KG1 (cell line): ENCODE measurements at regions not wholly inside any gene's neighbourhood (a gene's known extent, or its start where the extent isn't known, plus 50 kb on each side); places are given as distances from the start of the nearest gene placed in this dataset.

Source experiments
- DNase-seq: peaks from one replicate; lab custom pipeline; 2025; lab: John Stamatoyannopoulos, UW

DNA sequence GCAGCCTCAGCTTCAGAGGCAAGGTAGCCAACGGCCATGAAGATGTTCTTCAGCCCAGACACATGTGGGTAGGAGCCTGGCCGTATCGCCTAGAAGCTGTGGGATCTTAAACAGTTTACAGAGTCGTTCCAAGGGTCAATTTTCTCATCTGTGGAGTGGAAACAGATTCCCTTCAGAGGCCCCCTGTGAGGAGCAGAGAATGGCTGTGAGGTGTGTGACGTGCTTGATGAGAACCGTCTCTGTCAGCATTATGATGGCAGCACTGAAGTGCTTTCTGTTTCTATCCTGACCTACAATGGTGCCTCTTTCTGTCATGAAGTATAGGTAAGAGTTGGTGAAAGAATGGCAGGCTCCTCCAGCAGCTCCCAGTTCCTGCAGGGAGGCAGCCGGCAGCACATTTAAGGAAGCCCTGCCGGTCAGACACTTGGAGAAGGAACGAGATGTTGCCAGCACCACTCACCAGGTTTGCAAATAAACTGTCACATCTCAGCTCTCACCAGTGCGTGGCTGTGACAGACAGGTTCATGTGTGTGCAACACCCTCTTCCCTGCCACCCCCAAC is 277.3 kb downstream of the FOXO1 start:
- DNase-seq = no peak

DNA sequence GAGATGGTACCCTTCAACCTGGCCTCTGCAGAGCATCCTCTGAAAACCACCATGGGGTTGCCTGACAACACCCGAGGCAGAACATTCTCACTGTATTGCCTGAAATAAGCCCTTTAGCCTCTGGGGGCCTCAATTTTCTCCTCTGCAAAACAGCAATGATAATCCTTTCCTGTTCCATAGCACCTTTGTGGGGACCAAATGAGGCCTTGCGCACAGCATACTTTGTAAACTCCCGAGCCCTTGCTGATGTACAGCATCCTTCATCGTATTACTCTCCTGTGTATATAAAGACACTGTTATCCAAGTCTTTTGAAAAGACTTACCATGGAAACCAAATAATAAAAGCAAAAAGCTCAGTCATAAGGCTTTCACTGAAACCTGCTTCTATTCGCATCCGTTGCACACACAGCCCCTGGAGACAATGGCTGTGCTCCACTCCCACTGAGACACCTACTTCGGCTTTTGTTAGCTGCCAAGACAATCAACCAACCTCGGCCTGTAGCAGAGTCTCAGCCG is 276.0 kb downstream of the FOXO1 start:
- no peak for DNase-seq

DNA sequence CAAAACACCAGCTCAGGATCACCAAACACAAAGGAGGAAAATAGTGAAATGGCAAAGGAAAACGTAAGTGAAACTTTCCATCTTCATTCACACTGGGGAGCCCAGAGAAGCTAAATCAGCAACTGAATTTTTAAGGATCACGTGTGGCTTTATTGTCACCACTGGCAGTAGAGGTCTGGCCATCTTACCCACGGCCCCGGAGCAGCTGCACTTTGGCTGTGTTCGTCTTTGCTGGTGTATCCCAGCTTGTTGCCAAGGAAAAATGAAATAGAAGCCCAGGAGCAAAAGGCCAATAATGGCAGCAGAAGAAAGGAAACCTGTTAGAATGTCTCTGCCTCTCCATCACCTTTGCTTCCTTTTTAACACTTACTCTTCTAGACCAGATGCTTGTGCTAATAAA is 274.7 kb downstream of the FOXO1 start:
- DNase-seq = no peak

DNA sequence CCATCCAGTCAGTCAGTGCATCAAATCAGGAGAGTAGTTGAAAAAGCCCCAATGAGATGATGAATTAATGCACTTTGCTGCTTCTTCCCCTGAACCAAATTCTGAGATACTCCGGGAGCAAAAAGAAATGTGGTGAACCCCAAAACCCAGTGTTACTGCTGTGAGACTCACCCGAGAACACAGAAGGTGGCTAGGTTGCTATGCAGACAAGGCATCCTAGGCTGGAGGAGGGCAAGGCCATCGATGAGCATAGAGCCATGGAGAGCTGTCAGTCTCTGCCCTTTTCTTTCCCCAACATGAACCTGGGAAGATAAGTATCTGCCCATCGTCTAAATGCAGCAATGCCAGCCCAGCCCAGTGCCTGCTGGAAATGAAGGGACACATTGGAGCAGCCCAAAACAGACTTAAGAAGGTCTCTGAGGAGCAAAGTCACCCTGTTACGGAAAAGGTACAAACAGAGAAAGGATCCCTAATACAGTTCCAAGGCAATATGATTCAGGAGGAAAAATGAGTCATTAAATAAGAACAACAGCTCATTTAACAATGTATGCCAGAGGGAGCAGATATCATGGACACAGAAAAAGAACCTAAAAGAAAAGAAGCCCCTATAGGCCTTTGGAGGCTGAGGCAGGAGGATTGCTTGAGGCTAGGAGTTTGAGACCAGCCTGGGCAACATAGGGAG is 272.0 kb downstream of the FOXO1 start:
- no peak for DNase-seq

DNA sequence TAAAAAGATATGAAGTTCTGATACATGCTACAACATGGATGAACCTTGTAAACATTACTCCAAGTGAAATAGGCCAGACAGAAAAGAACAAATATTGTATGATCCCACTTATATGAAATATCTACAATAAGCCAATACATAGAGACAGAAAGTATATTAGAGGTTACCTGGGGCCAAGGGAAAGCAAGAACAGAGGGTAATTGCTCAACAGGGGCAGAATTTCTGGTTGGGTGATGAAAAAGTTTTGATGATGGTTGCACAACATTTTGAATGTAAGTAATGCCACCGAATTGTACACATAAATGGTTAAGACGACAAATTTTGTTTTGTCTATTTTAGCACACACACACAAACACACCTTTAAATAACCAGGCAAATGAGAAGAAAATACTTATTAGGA is 268.4 kb downstream of the FOXO1 start:
- DNase-seq = no peak

DNA sequence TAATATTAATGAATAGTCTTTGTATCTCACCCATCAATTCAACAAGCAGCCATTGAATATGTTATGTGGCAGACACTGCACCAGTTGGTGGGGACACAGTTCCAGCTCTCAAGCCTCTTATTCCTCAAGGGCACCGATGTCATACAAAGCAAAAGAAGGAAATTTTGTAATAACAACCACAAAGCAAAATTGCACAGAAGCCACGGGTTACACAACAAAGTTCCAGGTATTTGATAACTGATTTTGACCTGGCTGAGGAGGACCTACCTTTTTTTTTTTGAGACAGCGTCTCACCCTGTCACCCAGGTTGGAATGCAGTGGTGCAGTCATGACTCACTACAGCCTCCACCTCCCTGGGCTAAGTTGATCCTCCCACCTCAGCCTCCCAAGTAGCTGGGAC is 266.7 kb downstream of the FOXO1 start:
- no peak for DNase-seq

DNA sequence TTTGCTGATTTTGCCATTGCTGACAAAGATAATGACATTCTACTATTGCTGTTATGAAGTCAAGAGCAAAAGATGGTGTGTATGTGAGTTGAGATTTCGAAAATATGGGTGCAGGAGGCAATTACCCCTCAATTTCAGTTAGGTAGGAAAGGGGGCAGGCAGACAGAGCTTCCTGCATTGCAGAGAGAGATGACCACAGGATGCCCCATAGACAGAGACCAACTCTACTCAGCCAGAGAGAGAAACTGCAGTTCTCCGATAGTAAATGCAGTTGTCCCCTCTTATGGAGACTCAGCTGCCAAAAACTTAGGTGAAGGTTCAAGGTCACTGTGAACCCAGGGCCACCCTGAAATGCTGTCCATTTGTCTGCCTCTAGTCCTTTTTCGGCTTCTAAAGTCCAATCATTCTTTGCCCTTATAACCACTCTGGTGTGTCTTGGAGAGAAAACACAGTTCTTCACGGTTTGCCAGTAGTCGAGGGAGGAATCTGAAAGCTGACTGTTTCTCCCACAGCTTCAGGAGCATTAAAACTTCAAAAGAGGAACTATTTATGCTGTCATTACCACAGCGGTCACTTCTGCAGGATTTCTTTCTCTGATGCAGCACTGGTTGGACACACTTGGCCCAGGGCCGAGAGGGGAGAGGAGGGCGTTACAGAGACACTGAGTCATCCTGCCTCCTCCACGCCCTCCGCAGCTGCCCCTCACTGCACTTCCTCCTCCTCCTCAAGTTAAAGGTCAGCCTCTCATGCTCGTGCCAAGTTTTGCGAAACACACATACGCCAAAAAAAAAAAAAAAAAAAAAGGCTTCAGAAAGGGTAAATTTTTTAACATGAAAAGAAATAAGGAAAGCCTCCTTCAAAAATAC is 264.3 kb downstream of the FOXO1 start:
- DNase-seq = peak; percentile 82

DNA sequence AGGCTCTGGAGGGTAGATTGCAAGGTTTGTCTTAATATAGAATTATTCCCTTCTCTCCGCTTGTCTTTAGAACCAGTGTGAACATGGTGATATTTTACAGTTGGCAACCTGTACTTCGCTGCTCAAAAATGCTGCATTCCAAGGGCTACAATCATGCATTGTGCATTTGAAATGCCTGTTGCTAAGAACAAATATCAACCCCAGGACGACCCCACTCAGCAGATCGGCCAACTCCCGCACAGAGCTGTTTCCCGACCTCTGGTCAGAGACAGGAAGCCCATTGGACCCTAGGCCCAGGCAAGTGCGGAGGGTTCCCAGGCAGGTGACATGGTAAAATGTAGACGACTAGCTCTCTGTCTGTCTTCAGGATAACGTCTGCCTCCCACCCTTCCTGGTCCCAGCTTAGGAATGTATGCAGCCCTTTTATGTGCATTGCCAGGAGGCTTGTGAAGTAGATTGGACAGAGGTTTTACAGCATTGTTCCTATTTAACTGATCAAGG is 263.5 kb downstream of the FOXO1 start:
- no peak for DNase-seq

DNA sequence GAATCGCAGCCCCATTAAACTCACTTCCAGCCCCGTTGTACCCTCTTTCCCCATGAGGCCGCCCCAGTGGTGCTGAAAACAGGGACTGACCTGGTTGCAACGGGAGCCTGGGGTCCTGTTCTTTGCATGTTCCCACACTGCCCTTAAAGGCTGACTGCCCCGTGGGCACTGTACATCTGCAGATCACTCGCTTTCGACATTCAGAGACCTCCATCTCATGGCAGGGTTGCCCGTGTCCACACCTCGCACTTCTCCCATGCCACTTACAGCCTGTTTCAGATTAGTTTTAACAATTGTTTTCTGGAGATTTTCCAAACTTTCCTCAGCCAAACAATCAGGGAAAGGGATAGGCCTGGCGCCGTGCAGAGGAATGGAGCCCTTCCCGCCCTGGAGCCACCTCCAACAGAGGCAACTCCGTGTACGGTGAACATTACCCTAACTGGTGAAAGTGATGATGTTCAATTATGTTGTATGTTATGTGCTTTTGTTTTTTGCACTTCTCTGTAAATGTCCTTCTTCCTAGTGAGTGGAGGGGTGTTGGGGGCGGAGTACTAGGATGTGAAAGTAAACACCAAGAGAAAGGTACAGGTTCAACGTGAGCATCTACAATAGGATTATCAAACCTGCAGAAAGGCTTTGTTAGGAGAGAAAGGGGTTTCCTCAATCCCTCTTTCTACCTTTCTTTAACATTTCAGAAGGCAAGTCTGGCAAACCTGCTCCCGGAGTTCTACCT is 262.8 kb downstream of the FOXO1 start:
- DNase-seq = no peak

DNA sequence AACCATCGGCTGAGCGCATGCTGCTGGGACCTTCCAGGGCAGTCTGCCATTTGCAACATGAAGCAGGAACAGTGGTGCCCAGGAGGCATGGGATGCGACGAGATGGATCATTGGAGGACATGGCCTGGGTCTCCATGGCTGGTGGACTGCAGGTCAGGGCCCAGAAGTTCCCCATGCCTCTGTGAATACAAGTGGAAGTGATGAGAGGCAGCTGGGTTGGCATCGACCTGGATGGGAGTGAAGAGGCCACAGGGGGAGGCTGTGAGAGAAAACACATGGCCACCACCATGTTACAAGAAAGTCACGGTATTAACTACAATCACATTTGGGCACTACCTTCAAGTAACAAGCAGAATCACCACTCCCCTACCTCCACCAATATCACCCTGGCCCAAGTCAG is 262.0 kb downstream of the FOXO1 start:
- DNase-seq = no peak

DNA sequence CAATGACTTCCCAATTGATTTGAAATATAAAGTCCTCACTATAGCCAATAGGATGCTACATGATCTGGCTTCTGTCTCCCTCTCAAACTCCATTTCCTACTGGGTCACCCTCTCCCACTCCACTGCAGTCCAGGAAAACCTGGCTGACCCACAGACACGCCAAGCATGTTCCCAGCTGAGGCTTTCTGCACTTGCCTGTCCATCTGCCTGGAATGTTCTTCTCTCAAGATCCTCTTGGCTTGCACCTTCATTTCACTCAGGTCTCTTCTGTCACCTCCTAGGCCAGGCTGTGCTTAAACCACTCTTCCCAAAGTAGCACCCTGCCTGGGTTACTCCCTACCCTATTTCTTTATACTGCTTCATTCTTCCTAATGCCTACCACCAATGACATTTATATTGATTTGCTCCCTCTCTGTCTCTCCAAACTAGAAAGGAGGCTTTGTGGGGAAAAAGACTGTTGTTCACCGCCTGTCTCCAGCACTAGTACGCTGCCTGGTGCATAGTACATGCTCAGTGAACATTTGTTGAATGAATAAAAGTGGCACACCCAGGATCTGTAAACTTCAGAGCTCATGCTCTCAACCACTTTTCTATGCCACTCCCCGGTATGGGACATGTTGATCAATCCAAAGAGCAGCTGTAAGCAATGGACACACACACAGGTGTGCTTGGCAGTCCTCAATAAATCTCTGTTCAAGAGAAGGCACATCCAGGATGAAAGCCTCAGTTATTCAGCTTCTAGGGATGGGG is 261.3 kb downstream of the FOXO1 start:
- DNase-seq = no peak

DNA sequence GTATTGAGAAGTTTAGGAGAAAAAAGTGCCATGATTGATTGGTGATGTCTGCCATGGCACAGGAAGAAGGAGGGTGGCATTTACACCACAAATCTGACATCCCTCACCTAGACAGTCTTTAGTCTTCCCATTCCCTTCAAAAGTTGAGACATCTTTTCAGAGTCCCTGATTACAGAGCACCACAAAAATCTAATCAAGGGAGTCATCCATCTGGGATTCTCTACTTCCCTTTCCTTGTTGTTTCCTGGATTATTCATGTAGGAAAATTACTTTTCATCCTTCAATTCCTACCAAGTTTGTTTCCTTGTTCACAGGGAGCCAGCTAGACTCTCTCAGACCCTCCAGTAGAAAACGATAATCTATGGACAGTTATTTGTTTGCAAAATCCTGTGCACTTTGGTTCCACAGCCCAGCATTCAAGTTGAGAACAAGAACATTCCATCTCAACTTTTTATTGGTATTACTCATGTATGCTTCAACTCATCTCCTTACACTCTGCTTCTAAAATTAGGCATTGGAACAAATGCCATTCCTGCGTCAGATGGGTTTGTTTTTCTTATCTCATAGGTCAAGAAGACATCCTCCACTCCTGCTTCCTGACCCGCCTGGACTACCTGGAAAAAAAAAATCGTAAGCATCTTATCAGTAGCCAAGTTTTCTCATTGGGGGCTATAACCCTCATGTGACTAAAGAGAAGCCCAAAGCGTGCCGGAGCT is 259.9 kb downstream of the FOXO1 start:
- no peak for DNase-seq

DNA sequence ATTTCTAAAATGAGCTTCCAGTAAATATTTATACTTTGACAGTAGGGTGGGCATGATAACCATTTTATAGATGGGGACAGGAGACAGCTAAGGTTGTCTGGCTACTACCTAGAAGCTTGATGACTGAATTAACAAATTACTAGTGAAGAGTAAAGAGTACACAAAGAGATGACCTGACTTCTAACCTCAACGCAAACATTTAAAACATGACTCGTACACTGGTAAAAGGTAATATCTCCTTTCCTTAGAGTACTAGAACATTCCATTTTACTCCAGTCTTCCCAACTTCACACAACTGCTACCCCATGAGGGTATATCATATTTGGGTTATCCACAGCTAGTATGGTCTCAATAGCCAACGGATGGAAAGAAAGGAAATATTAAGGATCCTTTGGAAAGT is 258.9 kb downstream of the FOXO1 start:
- no peak for DNase-seq

DNA sequence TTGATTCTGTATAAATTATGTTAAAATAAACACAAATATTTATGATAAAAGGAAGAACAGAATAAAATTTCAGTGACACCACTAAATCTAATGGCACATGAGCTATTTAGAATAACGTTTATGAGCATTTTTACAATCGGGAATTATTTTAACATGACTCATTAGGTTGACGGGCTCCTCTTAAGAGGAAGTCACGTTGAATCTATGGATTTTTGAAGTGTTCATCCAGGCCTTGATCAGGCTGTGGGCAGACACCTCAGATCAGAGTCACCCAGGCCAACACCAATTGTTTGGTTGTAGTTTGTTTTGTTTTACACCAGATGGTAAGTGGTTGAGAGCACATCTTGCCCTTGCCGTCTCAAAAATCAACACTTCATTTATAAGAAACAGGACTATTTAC is 257.8 kb downstream of the FOXO1 start:
- no peak for DNase-seq

DNA sequence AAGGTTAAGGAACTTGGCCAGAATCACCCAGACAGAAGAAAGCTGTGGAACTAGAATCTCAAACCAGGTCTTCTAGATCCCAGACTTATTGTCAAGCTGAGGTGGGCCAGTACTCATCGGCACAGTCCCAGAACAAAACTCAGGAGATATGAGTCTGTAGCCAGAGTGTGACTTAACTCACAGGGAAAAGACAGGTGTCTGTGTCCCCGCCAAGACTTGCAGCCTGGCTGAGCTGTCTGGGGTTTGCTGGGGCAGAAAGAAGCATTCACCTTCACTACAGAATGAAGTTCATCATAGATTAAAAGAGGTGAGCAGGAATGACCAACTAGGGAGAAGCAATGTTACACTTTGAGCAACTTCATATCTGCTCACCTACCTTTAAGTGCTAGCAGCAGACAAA is 257.2 kb downstream of the FOXO1 start:
- no peak for DNase-seq

DNA sequence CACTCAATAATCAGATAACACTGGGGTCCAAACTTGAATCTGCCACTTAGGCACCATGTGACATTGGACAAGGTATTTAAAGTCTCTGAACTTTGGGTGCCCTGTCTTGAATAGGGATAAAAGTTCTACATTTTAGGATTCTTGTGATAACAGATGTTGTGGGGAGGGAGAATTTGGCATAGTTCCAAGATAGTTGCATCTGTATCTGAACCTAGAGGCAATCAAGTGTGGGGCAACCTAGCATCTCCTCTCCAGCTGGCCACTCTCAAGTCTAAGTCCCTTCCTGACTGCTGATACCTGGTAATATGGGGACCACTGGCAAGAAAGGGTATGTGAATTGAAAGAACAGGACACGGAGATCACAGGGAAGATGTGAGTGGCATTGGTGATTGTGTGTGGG is 256.1 kb downstream of the FOXO1 start:
- no peak for DNase-seq

DNA sequence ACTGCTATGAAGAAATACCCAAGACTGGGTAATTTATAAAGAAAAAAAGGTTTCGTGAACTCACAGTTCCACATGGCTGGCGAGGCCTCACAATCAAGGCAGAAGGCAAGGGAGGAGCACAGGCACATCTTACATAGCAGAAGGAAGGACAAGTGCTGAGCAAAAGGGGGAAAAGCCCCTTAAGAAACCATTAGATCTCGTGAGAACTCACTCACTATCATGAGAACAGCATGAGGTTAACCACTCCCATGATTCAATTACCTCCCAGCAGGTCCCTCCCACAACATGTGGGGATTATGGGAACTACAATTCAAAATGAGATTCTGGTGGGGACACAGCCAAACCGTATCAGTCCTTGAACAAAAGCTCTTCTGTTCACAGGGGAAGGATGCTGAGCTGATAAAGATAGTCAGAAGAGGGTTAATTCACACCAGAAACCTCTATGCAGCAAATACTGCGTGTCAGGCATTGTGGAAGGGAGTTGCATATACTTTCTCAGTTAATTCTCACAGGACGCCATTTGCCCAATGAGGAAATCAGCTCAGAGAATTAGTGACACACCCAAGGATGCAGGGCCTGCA is 246.2 kb downstream of the FOXO1 start:
- no peak for DNase-seq

DNA sequence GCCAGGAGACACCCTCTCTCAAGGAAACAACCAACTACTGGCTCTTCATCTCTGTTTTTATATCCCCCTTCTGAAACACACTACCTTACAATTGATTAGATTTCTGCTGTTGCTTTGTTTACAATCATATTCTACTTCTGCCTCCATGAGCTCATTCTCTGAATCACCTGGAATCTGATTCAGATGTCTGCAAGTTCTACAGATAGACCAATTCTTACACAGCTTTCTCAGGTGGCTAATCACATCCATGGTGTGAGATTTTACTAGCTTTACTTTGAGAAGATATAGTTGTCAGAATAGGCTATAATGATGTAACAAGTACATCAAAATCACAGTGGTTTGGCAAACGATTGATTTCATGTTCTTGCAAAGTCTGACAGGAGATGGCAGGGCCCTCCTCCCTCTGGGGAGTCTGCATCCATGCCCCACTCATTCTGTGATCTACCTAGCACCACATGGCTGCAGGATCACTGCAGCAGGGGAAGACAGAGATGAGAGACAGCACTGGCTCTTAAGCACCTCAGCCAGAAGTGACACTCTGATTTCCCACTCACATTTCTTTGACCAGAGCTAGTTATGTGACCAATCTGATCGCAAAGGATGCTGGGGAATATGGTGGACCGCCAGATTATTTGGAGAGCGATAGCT is 243.7 kb downstream of the FOXO1 start:
- DNase-seq = no peak

DNA sequence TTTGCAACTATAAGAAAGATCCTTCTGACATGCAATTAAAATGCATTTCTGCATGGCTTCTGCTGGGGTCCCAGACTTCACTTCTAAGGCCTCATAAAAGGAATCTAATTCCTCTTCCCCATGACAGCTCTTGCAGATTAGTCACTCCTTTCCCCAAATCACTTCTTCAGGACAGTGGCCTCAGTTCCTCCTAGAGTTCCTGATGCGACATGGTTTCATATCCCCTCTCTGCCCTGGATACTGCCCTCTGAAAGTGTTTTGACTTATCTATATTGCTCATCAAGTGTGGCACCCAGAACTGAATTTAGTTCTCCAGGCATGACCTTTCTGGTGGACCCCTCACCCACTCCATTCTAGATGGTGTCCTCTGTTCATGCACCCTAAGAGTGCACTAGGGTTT is 238.1 kb downstream of the FOXO1 start:
- no peak for DNase-seq
